ENCODE measurements at regions not wholly inside any gene's neighbourhood (a gene's known extent, or its start where the extent isn't known, plus 50 kb on each side); places are given as distances from the start of the nearest gene placed in this dataset.

DNA sequence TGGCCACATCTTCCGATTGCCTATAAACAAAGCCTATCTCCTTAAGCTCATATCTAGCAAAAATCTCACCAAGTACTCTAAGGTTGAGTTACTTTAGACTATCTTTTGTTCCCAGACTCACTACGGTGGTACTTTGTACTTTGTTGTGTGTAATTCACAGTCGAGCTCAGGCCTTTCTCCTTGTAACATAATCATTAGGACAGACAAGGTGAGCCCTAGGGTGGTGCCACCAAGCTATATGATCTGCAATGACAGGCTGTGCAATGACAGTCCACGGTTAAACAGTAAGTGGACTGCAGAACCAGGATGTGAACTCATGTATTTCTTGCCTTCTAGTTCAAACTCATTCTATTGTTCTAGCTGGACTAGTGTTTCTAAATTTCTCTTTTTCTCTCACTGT is 132.2 kb downstream of the UBE2U start (continued):
- TF ChIP-seq MYC (IDR thresholded peaks at IDR 0.05; ENCODE audit: low read depth, low read length) = no peak
- TF ChIP-seq MYC (CRISPR knock-in tag; IDR thresholded peaks at IDR 0.05; ENCODE audit: borderline replicate concordance, low read depth) = no peak

DNA sequence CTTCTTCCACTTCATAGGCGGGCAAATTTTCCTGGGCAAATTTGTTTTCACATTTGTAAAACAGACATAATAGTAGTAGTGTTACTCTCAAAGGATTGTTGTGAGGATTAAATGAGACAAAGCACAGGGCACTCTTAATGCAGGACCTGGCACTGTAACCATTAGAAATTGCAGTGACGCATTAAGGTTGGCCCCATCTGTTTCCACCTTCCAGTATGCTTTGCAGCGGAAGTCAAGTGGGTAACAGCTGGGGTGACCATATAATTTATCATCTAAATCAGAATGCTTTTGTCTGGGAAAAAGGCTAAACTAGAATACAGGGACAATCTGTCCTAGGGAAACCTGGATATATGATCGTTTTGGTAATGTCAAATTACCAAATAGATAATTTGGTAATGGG is 132.5 kb upstream of the CACHD1 start:
- Histone ChIP-seq H2AFZ (ENCODE audit: low read depth, low read length) (no peak overlapping the region), H3K4me2 (ENCODE audit: insufficient read depth, low read length) (no peak overlapping the region), H3K36me3 (ENCODE audit: control insufficient read depth, insufficient read depth, low read length) (no peaks in the 10 kb centered on the region), H3K9me1 (ENCODE audit: control insufficient read depth, insufficient read depth, low read length) (no peaks in the 10 kb centered on the region), H3K9me3 (replicated peaks; ENCODE audit: control insufficient read depth, insufficient read depth, low read depth, low read length) (no peaks in the 10 kb centered on the region), H3K9ac (ENCODE audit: insufficient read depth in 1 of 2, low read depth in 2 of 2, low read length in 2 of 2) (no peak overlapping the region), H3K4me3 (no peak overlapping the region), H3K27ac (ENCODE audit: extremely low read depth, low read depth, low read length) (no peak overlapping the region), H3K79me2 (ENCODE audit: control insufficient read depth, insufficient read depth, low read length) (no peaks in the 10 kb centered on the region), H4K20me1 (replicated peaks; ENCODE audit: control insufficient read depth, insufficient read depth, low read length) (no peaks in the 10 kb centered on the region; the same call in 1 of the 2 replicates), H3K4me1 (replicated peaks in 1 of 2; ENCODE audit: control insufficient read depth in 2 of 2, insufficient read depth in 2 of 2, low read length in 2 of 2) (no peaks in the 10 kb centered on the region), H3K27me3 (ENCODE audit: control insufficient read depth in 2 of 2, insufficient read depth in 2 of 2, low read length in 2 of 2) (no peaks in the 10 kb centered on the region)
- ChIA-PET POLR2A (interaction anchor here (0.6 kb wide), 1 partner anchor 28 kb away, joined by 3 read pairs; no protein-coding TSS in a partner anchor), CTCF (ENCODE audit: low intra/inter-chr PET ratio) (no interaction called here)
- BruUV-seq (replicated peaks) = no TSS peak
- in situ Hi-C loops (cut with MboI) = no loop called here
- ATAC-seq = no peak
- 0% methylated on average over 4 of the region's 4 CpGs for WGBS (ENCODE audit: insufficient coverage, low coverage, missing lambda C conversion rate)
- no peak for DNase-seq (ENCODE audit: extremely low read depth in 1 of 4, low spot score in 3 of 4)
- no peak for FAIRE-seq
- TF ChIP-seq CC2D1A (IDR thresholded peaks at IDR 0.05) (no peak), NRF1 (conservative IDR thresholded peaks at IDR 0.05 in 1 of 2, IDR thresholded peaks at IDR 0.05 in 1 of 2) (no peak), MCM5 (IDR thresholded peaks at IDR 0.05; ENCODE audit: low read depth) (no peak), POLR2AphosphoS2 (IDR thresholded peaks at IDR 0.05; ENCODE audit: low read length) (no peak), RUNX1 (IDR thresholded peaks at IDR 0.05; ENCODE audit: low read depth) (no peak), SRF (CRISPR knock-in tag; IDR thresholded peaks at IDR 0.05) (no peak), MTA1 (IDR thresholded peaks at IDR 0.05; ENCODE audit: borderline replicate concordance) (no peak), CXXC5 (CRISPR knock-in tag; IDR thresholded peaks at IDR 0.05) (no peak), ATF7 (IDR thresholded peaks at IDR 0.05) (no peak), MCM7 (IDR thresholded peaks at IDR 0.05) (no peak), SRSF3 (IDR thresholded peaks at IDR 0.05; ENCODE audit: insufficient read depth, low read length) (no peak)
- intact Hi-C loops (cut with micrococcal nuclease) = no loop called here

All from K562 (cell line).